ENCODE measurements at regions not wholly inside any gene's neighbourhood (a gene's known extent, or its start where the extent isn't known, plus 50 kb on each side); places are given as distances from the start of the nearest gene placed in this dataset.

GRCh38 chr1:209241487-209241886 lies 342.0 kb upstream of the CAMK1G start:
- Mint-ChIP-seq H3K36me3 (ENCODE audit: low read depth, unreplicated experiment) (no peaks in the 10 kb centered on the region), H3K4me1 (ENCODE audit: low read depth, unreplicated experiment) (no peaks in the 10 kb centered on the region), H3K9me3 (ENCODE audit: unreplicated experiment) (no peaks in the 10 kb centered on the region), H3K27me3 (ENCODE audit: low read depth, unreplicated experiment) (peaks cover 16% of the 10 kb centered on the region), H3K4me3 (ENCODE audit: unreplicated experiment) (no peak overlapping the region), H3K27ac (ENCODE audit: unreplicated experiment) (no peak overlapping the region)
- Histone ChIP-seq H3K4me2 (ENCODE audit: low read length) (no peak overlapping the region), H3K9ac (ENCODE audit: low read length) (no peak overlapping the region), H3K4me1 (ENCODE audit: insufficient read depth, low read length) (no peaks in the 10 kb centered on the region), H3K27ac (ENCODE audit: low read depth, low read length) (no peak overlapping the region), H2AFZ (ENCODE audit: low read depth, low read length) (no peak overlapping the region), H3K36me3 (ENCODE audit: insufficient read depth, low read length) (no peaks in the 10 kb centered on the region), H3K79me2 (ENCODE audit: insufficient read depth, low read length) (no peaks in the 10 kb centered on the region), H3K4me3 (ENCODE audit: insufficient read depth, low read depth, low read length) (no peak overlapping the region), H4K20me1 (ENCODE audit: insufficient read depth, low read length) (no peaks in the 10 kb centered on the region), H3K9me3 (ENCODE audit: insufficient read depth, low read depth, low read length) (no peaks in the 10 kb centered on the region), H3K27me3 (ENCODE audit: insufficient read depth, low read length) (no peaks in the 10 kb centered on the region)
- no peak for DNase-seq (ENCODE audit: low read depth)
- no peak for FAIRE-seq
- TF ChIP-seq EZH2 (IDR thresholded peaks at IDR 0.05; ENCODE audit: insufficient read depth, low read length) (no peak), CTCF (IDR thresholded peaks at IDR 0.05; ENCODE audit: insufficient read depth, low read depth, low read length) (no peak)

- Histone ChIP-seq H3K9ac (ENCODE audit: low read length) (no peak overlapping the region), H3K4me3 (ENCODE audit: insufficient read depth, low read depth, low read length) (no peak overlapping the region), H3K27ac (ENCODE audit: low read depth, low read length) (no peak overlapping the region), H3K4me2 (ENCODE audit: low read length) (no peak overlapping the region), H3K79me2 (ENCODE audit: insufficient read depth, low read length) (no peaks in the 10 kb centered on the region), H3K9me3 (ENCODE audit: insufficient read depth, low read depth, low read length) (no peaks in the 10 kb centered on the region), H3K27me3 (ENCODE audit: insufficient read depth, low read length) (no peaks in the 10 kb centered on the region), H4K20me1 (ENCODE audit: insufficient read depth, low read length) (no peaks in the 10 kb centered on the region), H2AFZ (ENCODE audit: low read depth, low read length) (no peak overlapping the region), H3K4me1 (ENCODE audit: insufficient read depth, low read length) (no peaks in the 10 kb centered on the region), H3K36me3 (ENCODE audit: insufficient read depth, low read length) (no peaks in the 10 kb centered on the region)
- Mint-ChIP-seq H3K27me3 (ENCODE audit: low read depth, unreplicated experiment) (peaks cover 5% of the 10 kb centered on the region), H3K9me3 (ENCODE audit: unreplicated experiment) (no peaks in the 10 kb centered on the region), H3K4me1 (ENCODE audit: low read depth, unreplicated experiment) (no peaks in the 10 kb centered on the region), H3K27ac (ENCODE audit: unreplicated experiment) (no peak overlapping the region), H3K4me3 (ENCODE audit: unreplicated experiment) (no peak overlapping the region), H3K36me3 (ENCODE audit: low read depth, unreplicated experiment) (no peaks in the 10 kb centered on the region)
- DNase-seq (ENCODE audit: low read depth) (peak; percentile 23), FAIRE-seq (peak; percentile 99)
- TF ChIP-seq EZH2 (IDR thresholded peaks at IDR 0.05; ENCODE audit: insufficient read depth, low read length) (no peak), CTCF (IDR thresholded peaks at IDR 0.05; ENCODE audit: insufficient read depth, low read depth, low read length) (peak; percentile 96)
Measured at GRCh38 chr1:209248649-209249279, 334.8 kb upstream of the CAMK1G start.

GRCh38 chr1:209249280-209249670 lies 334.2 kb upstream of the CAMK1G start:
- Histone ChIP-seq H3K27ac (ENCODE audit: low read depth, low read length) (no peak overlapping the region), H3K4me3 (ENCODE audit: insufficient read depth, low read depth, low read length) (no peak overlapping the region), H3K79me2 (ENCODE audit: insufficient read depth, low read length) (no peaks in the 10 kb centered on the region), H3K9ac (ENCODE audit: low read length) (no peak overlapping the region), H3K4me1 (ENCODE audit: insufficient read depth, low read length) (no peaks in the 10 kb centered on the region), H3K9me3 (ENCODE audit: insufficient read depth, low read depth, low read length) (no peaks in the 10 kb centered on the region), H3K27me3 (ENCODE audit: insufficient read depth, low read length) (no peaks in the 10 kb centered on the region), H2AFZ (ENCODE audit: low read depth, low read length) (no peak overlapping the region), H4K20me1 (ENCODE audit: insufficient read depth, low read length) (no peaks in the 10 kb centered on the region), H3K4me2 (ENCODE audit: low read length) (no peak overlapping the region), H3K36me3 (ENCODE audit: insufficient read depth, low read length) (no peaks in the 10 kb centered on the region)
- H3K36me3 Mint-ChIP-seq (ENCODE audit: low read depth, unreplicated experiment), result no peaks in the 10 kb centered on the region
- TF ChIP-seq EZH2 (IDR thresholded peaks at IDR 0.05; ENCODE audit: insufficient read depth, low read length) (no peak), CTCF (IDR thresholded peaks at IDR 0.05; ENCODE audit: insufficient read depth, low read depth, low read length) (no peak)
- DNase-seq (ENCODE audit: low read depth), result no peak
- no peaks in the 10 kb centered on the region for H3K4me1 Mint-ChIP-seq (ENCODE audit: low read depth, unreplicated experiment)
- H3K9me3 Mint-ChIP-seq (ENCODE audit: unreplicated experiment), result no peaks in the 10 kb centered on the region
- no peak overlapping the region for H3K27ac Mint-ChIP-seq (ENCODE audit: unreplicated experiment)
- peaks cover 5% of the 10 kb centered on the region for H3K27me3 Mint-ChIP-seq (ENCODE audit: low read depth, unreplicated experiment)
- H3K4me3 Mint-ChIP-seq (ENCODE audit: unreplicated experiment), result no peak overlapping the region
- FAIRE-seq, result no peak
